Stimulated activated CD4-positive, alpha-beta T cell treated with anti-CD3 and anti-CD28 coated beads, Interleukin-1b, Interleukin-23, amount 100 ng/mL, for 4 hours (primary cell): ENCODE measurements at regions not wholly inside any gene's neighbourhood (a gene's known extent, or its start where the extent isn't known, plus 50 kb on each side); places are given as distances from the start of the nearest gene placed in this dataset.

Experiments
- DNase-seq, 2 donors: peaks; one replicate each; pipeline ENCODE4 v3.0.0-alpha.2; 2020; ENCODE audit warnings: low read depth in 2 of 2

GRCh38 chr15:67892559-67893377, 52.9 kb upstream of the RNU6-1 start:
- no peak for DNase-seq

- no peak for DNase-seq
Observed at GRCh38 chr15:67895237-67895636, 55.4 kb upstream of the RNU6-1 start.

GRCh38 chr15:67897646-67898339, 57.9 kb upstream of the RNU6-1 start:
- DNase-seq = no peak

GRCh38 chr15:67899596-67900283, 59.9 kb upstream of the RNU6-1 start:
- DNase-seq = no peak

- no peak for DNase-seq
Observed at GRCh38 chr15:67900621-67901147, 60.8 kb upstream of the RNU6-1 start.

GRCh38 chr15:67901922-67902321, 62.1 kb upstream of the RNU6-1 start:
- DNase-seq = no peak

GRCh38 chr15:67902579-67903009, 62.7 kb upstream of the RNU6-1 start:
- DNase-seq = no peak

GRCh38 chr15:67903708-67904107, 63.9 kb upstream of the RNU6-1 start:
- no peak for DNase-seq

GRCh38 chr15:67905628-67906027, 65.8 kb upstream of the RNU6-1 start:
- no peak for DNase-seq

GRCh38 chr15:67906382-67906781, 66.5 kb upstream of the RNU6-1 start:
- no peak for DNase-seq

- DNase-seq = no peak
Observed at GRCh38 chr15:67907184-67907723, 67.4 kb upstream of the RNU6-1 start.

- DNase-seq = no peak
Observed at GRCh38 chr15:67908756-67909155, 68.9 kb upstream of the RNU6-1 start.

GRCh38 chr15:67911727-67912126, 71.9 kb upstream of the RNU6-1 start:
- DNase-seq = no peak

GRCh38 chr15:67914028-67914427, 74.2 kb upstream of the RNU6-1 start:
- no peak for DNase-seq

GRCh38 chr15:67914537-67915460, 75.0 kb upstream of the RNU6-1 start:
- DNase-seq = no peak

- no peak for DNase-seq
Observed at GRCh38 chr15:67915461-67916374, 75.9 kb upstream of the RNU6-1 start.

- no peak for DNase-seq
Observed at GRCh38 chr15:67916565-67916964, 76.7 kb upstream of the RNU6-1 start.

- DNase-seq = no peak
Observed at GRCh38 chr15:67917037-67917436, 77.2 kb upstream of the RNU6-1 start.

- DNase-seq = no peak
Observed at GRCh38 chr15:67917636-67918035, 77.8 kb upstream of the RNU6-1 start.
